H9 (cell line): ENCODE measurements at regions not wholly inside any gene's neighbourhood (a gene's known extent, or its start where the extent isn't known, plus 50 kb on each side); places are given as distances from the start of the nearest gene placed in this dataset.

Experiments
- DNase-seq: peaks from one replicate; pipeline ENCODE4 v3.0.0-alpha.2; 2017
- H2AFZ ChIP-seq: one replicate; pipeline ENCODE4 v1.6.1; 2013; ENCODE audit warnings: mild to moderate bottlenecking, low read length, control low read depth, moderate library complexity
- H2AK5ac ChIP-seq: 2 replicates; pipeline ENCODE4 v1.6.1; 2013; ENCODE audit warnings: low read length, control low read depth, mixed read lengths; ENCODE audit not compliant: insufficient read length
- H2BK120ac ChIP-seq: one replicate; pipeline ENCODE4 v1.6.1; 2013; ENCODE audit warnings: low read depth, mild to moderate bottlenecking, low read length, control low read depth, inconsistent platforms; ENCODE audit not compliant: poor library complexity, severe bottlenecking
- H2BK12ac ChIP-seq: 2 replicates; pipeline ENCODE4 v1.6.1; 2013; ENCODE audit warnings: low read length, control low read depth, mixed read lengths, low read depth; ENCODE audit not compliant: insufficient read length
- H2BK15ac ChIP-seq: 2 replicates; pipeline ENCODE4 v1.6.1; 2013; ENCODE audit warnings: low read depth, low read length, control low read depth
- H2BK20ac ChIP-seq: one replicate; pipeline ENCODE4 v1.6.1; 2013; ENCODE audit warnings: low read depth, mild to moderate bottlenecking, low read length, control low read depth, inconsistent platforms; ENCODE audit not compliant: poor library complexity, severe bottlenecking
- H2BK5ac ChIP-seq: 2 replicates; pipeline ENCODE4 v1.6.1; 2013; ENCODE audit warnings: low read length, control low read depth, mixed read lengths; ENCODE audit not compliant: insufficient read length
- H3K14ac ChIP-seq: 2 replicates; pipeline ENCODE4 v1.6.1; 2013; ENCODE audit warnings: low read length, control low read depth; ENCODE audit not compliant: insufficient read depth
- H3K18ac ChIP-seq: 2 replicates; pipeline ENCODE4 v1.6.1; 2013; ENCODE audit warnings: low read depth, mild to moderate bottlenecking, mixed read lengths, low read length, control low read depth; ENCODE audit not compliant: insufficient read length
- H3K23ac ChIP-seq: 2 replicates; pipeline ENCODE4 v1.6.1; 2013; ENCODE audit warnings: low read length, control low read depth, mixed read lengths, low read depth; ENCODE audit not compliant: insufficient read length
- H3K23me2 ChIP-seq: 2 replicates; pipeline ENCODE4 v1.6.1; 2013; ENCODE audit warnings: low read depth, mild to moderate bottlenecking, mixed read lengths, low read length, control low read depth; ENCODE audit not compliant: insufficient read length, poor library complexity, severe bottlenecking
- H3K27ac ChIP-seq: 2 replicates; pipeline ENCODE4 v1.5.1; 2013; ENCODE audit warnings: low read length, control low read depth, mixed read lengths, low read depth; ENCODE audit not compliant: insufficient read length
- H3K27me3 ChIP-seq: 2 replicates; pipeline ENCODE4 v1.6.1; 2013; ENCODE audit warnings: low read length, control low read depth, inconsistent platforms; ENCODE audit not compliant: insufficient read depth
- H3K4ac ChIP-seq: 2 replicates; pipeline ENCODE4 v1.6.1; 2013; ENCODE audit warnings: low read depth, mild to moderate bottlenecking, control low read depth, inconsistent platforms, low read length, moderate library complexity
- H3K4me1 ChIP-seq: 2 replicates; pipeline ENCODE4 v1.6.1; 2013; ENCODE audit warnings: low read length, control low read depth, inconsistent platforms; ENCODE audit not compliant: insufficient read depth
- H3K4me2 ChIP-seq: 2 replicates; pipeline ENCODE4 v1.6.1; 2013; ENCODE audit warnings: low read length, control low read depth, mixed read lengths; ENCODE audit not compliant: insufficient read length, insufficient read depth
- H3K56ac ChIP-seq: 2 replicates; pipeline ENCODE4 v1.6.1; 2013; ENCODE audit warnings: low read depth, mild to moderate bottlenecking, mixed read lengths, low read length, control low read depth; ENCODE audit not compliant: insufficient read length
- H3K79me1 ChIP-seq: 2 replicates; pipeline ENCODE4 v1.6.1; 2013; ENCODE audit warnings: low read depth, mild to moderate bottlenecking, moderate library complexity, low read length, control low read depth, inconsistent platforms; ENCODE audit not compliant: insufficient read depth, poor library complexity, severe bottlenecking
- H3K79me2 ChIP-seq: 2 replicates; pipeline ENCODE4 v1.6.1; 2013; ENCODE audit warnings: low read length, control low read depth, inconsistent platforms; ENCODE audit not compliant: insufficient read depth
- H3K9ac ChIP-seq: 2 replicates; pipeline ENCODE4 v1.6.1; 2013; ENCODE audit warnings: low read length, control low read depth, mixed read lengths; ENCODE audit not compliant: insufficient read length; ENCODE audit errors: extremely low read depth
- H3K9me3 ChIP-seq: one replicate; pipeline ENCODE4 v1.6.1; 2013; ENCODE audit warnings: low read depth, low read length, inconsistent platforms; ENCODE audit not compliant: control insufficient read depth
- H3T11ph ChIP-seq: one replicate; pipeline ENCODE4 v1.6.1; 2013; ENCODE audit warnings: mild to moderate bottlenecking, low read length, control low read depth, inconsistent platforms
- H4K20me1 ChIP-seq: one replicate; pipeline ENCODE4 v1.6.1; 2013; ENCODE audit not compliant: control insufficient read depth, insufficient read length, insufficient read depth
- H4K5ac ChIP-seq: 2 replicates; pipeline ENCODE4 v1.6.1; 2013; ENCODE audit warnings: low read depth, mild to moderate bottlenecking, mixed read lengths, low read length, control low read depth; ENCODE audit not compliant: insufficient read length
- H4K8ac ChIP-seq: replicated peaks from 2 replicates; pipeline ENCODE4 v1.6.1; 2013; ENCODE audit warnings: low read length, control low read depth, mixed read lengths, low read depth; ENCODE audit not compliant: insufficient read length
- H4K91ac ChIP-seq: 2 replicates; pipeline ENCODE4 v1.6.1; 2013; ENCODE audit warnings: low read depth, mild to moderate bottlenecking, moderate library complexity, mixed read lengths, low read length, control low read depth; ENCODE audit not compliant: insufficient read length
- H3K27ac Mint-ChIP-seq, 3 experiments: 2 replicates in 2 of 3; 3 replicates in 1 of 3; pipeline ENCODE4 v1.8.0; 2020 to 2021; ENCODE audit warnings: mixed read lengths in 3 of 3, mild to moderate bottlenecking in 1 of 3, moderate library complexity in 1 of 3
- H3K27me3 Mint-ChIP-seq: 2 replicates; pipeline ENCODE4 v1.8.0; 2021; ENCODE audit warnings: low read depth, mild to moderate bottlenecking, moderate library complexity, mixed read lengths
- H3K36me3 Mint-ChIP-seq, 3 experiments: 2 replicates in 2 of 3; 3 replicates in 1 of 3; pipeline ENCODE4 v1.8.0; 2020 to 2021; ENCODE audit warnings: low read depth in 3 of 3, mixed read lengths in 3 of 3; ENCODE audit not compliant: insufficient read depth in 1 of 3
- H3K4me1 Mint-ChIP-seq, 2 experiments: 2 replicates each; pipeline ENCODE4 v1.8.0; 2020; ENCODE audit warnings: mixed read lengths in 2 of 2
- H3K4me3 Mint-ChIP-seq, 2 experiments: 2 replicates in 1 of 2; 3 replicates in 1 of 2; pipeline ENCODE4 v1.8.0; 2020 to 2021; ENCODE audit warnings: mild to moderate bottlenecking in 2 of 2, mixed read lengths in 2 of 2, moderate library complexity in 1 of 2
- H3K9me3 Mint-ChIP-seq, 2 experiments: 2 replicates in 1 of 2; 3 replicates in 1 of 2; pipeline ENCODE4 v1.8.0; 2020; ENCODE audit warnings: mild to moderate bottlenecking in 2 of 2, mixed read lengths in 2 of 2, moderate library complexity in 1 of 2
- CTCF ChIP-seq: fragments of 200-600 bp; sonication (generic); conservative IDR thresholded peaks from 3 replicates; pipeline ENCODE4 v1.8.0; 2021; ENCODE audit warnings: antibody characterized with exemption, mild to moderate bottlenecking
- WGBS: extraction: QIAGEN DNeasy Blood & Tissue Kit; methylation state at CpG from one replicate; pipeline ENCODE4 v1.1.7; 2013; ENCODE audit warnings: missing lambda C conversion rate, low lambda C conversion rate, mixed read lengths; ENCODE audit not compliant: insufficient read length; ENCODE audit errors: extremely low coverage; 5-methylcytosine and 5-hydroxymethylcytosine counted together

GRCh38 chr2:167543721-167544120 is 655.4 kb downstream of the XIRP2 start:
- TF ChIP-seq CTCF, result no peak
- H3K27ac Mint-ChIP-seq, result no peak overlapping the region

More at GRCh38 chr2:167543721-167544120, 655.4 kb downstream of the XIRP2 start:
- no peak overlapping the region for H4K91ac ChIP-seq
- no peak overlapping the region for H2BK5ac ChIP-seq
- H2BK120ac ChIP-seq, result no peak overlapping the region
- no CpG with 5 or more reads among the region's 4 CpGs for WGBS
- Mint-ChIP-seq H3K4me3 (no peak overlapping the region), H3K27me3 (no peaks in the 10 kb centered on the region), H3K4me1 (peaks cover 4 to 7% of the 10 kb centered on the region in 2 experiments), H3K9me3 (no peaks in the 10 kb centered on the region), H3K36me3 (peaks cover 4 to 10% (median 9%) of the 10 kb centered on the region in 3 experiments)
- no peak overlapping the region for H3K4ac ChIP-seq
- no peak overlapping the region for H3K4me2 ChIP-seq
- H2BK15ac ChIP-seq, result no peak overlapping the region
- no peak overlapping the region for H3K9ac ChIP-seq
- no peak overlapping the region for H3T11ph ChIP-seq
- no peak overlapping the region for H2AK5ac ChIP-seq
- no peaks in the 10 kb centered on the region for H3K79me1 ChIP-seq
- no peaks in the 10 kb centered on the region for H3K27me3 ChIP-seq
- H3K56ac ChIP-seq, result no peak overlapping the region
- no peak overlapping the region for H3K14ac ChIP-seq
- H4K8ac ChIP-seq, result no peak overlapping the region
- H3K9me3 ChIP-seq, result no peaks in the 10 kb centered on the region
- H3K23me2 ChIP-seq, result no peaks in the 10 kb centered on the region
- no peak overlapping the region for H2BK20ac ChIP-seq
- no peak overlapping the region for H3K27ac ChIP-seq
- DNase-seq, result no peak
- H3K79me2 ChIP-seq, result no peaks in the 10 kb centered on the region
- no peak overlapping the region for H4K5ac ChIP-seq
- no peaks in the 10 kb centered on the region for H4K20me1 ChIP-seq
- no peak overlapping the region for H3K23ac ChIP-seq
- H3K18ac ChIP-seq, result no peak overlapping the region
- no peak overlapping the region for H2BK12ac ChIP-seq
- H2AFZ ChIP-seq, result no peak overlapping the region
- no peaks in the 10 kb centered on the region for H3K4me1 ChIP-seq
